ENCODE measurements at regions not wholly inside any gene's neighbourhood (a gene's known extent, or its start where the extent isn't known, plus 50 kb on each side); places are given as distances from the start of the nearest gene placed in this dataset.

- TF ChIP-seq CTCF (conservative IDR thresholded peaks at IDR 0.05; ENCODE audit: low read depth, low read length) (no peak), EZH2 (IDR thresholded peaks at IDR 0.05; ENCODE audit: borderline replicate concordance, low read depth, low read length, poor library complexity, severe bottlenecking) (no peak)
Measured at GRCh38 chr14:26338231-26338630, 259.6 kb downstream of the NOVA1 start.

All from A673 (cell line).